Right atrium auricular region (tissue), 2 donors: ENCODE measurements at regions not wholly inside any gene's neighbourhood (a gene's known extent, or its start where the extent isn't known, plus 50 kb on each side); places are given as distances from the start of the nearest gene placed in this dataset.

Source experiments
- DNase-seq: peaks from one replicate; pipeline ENCODE4 v3.0.0-alpha.2; 2019; ENCODE audit warnings: low spot score
- H3K27ac ChIP-seq, 2 donors: fragments of 200-600 bp; sonication (generic); 1 replicate in 1 of 2; 2 replicates in 1 of 2; pipeline ENCODE4 v1.5.1; 2016 to 2019
- H3K27me3 ChIP-seq, 2 donors: fragments of 200-600 bp; sonication (generic); one replicate each; pipeline versions ENCODE4 v1.5.1 to v1.6.0; 2017 to 2019
- H3K36me3 ChIP-seq: fragments of 200-600 bp; sonication (generic); one replicate; pipeline ENCODE4 v1.5.1; 2016
- H3K4me1 ChIP-seq, 2 donors: fragments of 200-600 bp; sonication (generic); one replicate each; pipeline versions ENCODE4 v1.5.1 to v1.6.0; 2017 to 2019
- H3K4me3 ChIP-seq, 2 donors: fragments of 200-600 bp; sonication (generic); 1 replicate in 1 of 2; 2 replicates in 1 of 2; pipeline ENCODE4 v1.5.1; 2017 to 2019; ENCODE audit warnings: mild to moderate bottlenecking in 1 of 2, moderate library complexity in 1 of 2
- H3K9me3 ChIP-seq, 2 donors: fragments of 200-600 bp; sonication (generic); one replicate each; pipeline ENCODE4 v1.5.1; 2019
- CTCF ChIP-seq, 2 donors: fragments of 200-600 bp; sonication (generic); IDR thresholded peaks; one replicate each; pipeline ENCODE4 v1.5.1; 2019; ENCODE audit warnings: antibody characterized with exemption in 2 of 2

- no peaks in the 10 kb centered on the region for H3K9me3 ChIP-seq
- peaks cover 0 to 13% of the 10 kb centered on the region in 2 donors for H3K4me1 ChIP-seq
- no peaks in the 10 kb centered on the region for H3K36me3 ChIP-seq
- TF ChIP-seq CTCF (IDR thresholded peaks at IDR 0.05): no peak
- H3K27me3 ChIP-seq: no peaks in the 10 kb centered on the region
- H3K27ac ChIP-seq: peak overlapping the region; percentile 36 to 62
- DNase-seq: no peak
- no peak overlapping the region for H3K4me3 ChIP-seq
Observed at GRCh38 chr15:69891070-69891536, 206.6 kb downstream of the TLE3 start.

- DNase-seq: no peak
- no peak for TF ChIP-seq CTCF (IDR thresholded peaks at IDR 0.05)
- peaks cover 0 to 11% of the 10 kb centered on the region in 2 donors for H3K4me1 ChIP-seq
- H3K27me3 ChIP-seq: no peaks in the 10 kb centered on the region
- no peaks in the 10 kb centered on the region for H3K9me3 ChIP-seq
- no peaks in the 10 kb centered on the region for H3K36me3 ChIP-seq
- H3K27ac ChIP-seq: peak overlapping the region; percentile 36 to 62
- H3K4me3 ChIP-seq: no peak overlapping the region
Observed at GRCh38 chr15:69891606-69892005, 206.1 kb downstream of the TLE3 start.

- Histone ChIP-seq H3K9me3 (no peaks in the 10 kb centered on the region), H3K4me3 (no peak overlapping the region), H3K36me3 (no peaks in the 10 kb centered on the region), H3K27me3 (no peaks in the 10 kb centered on the region), H3K27ac (no peak overlapping the region), H3K4me1 (peaks cover 0 to 9% of the 10 kb centered on the region in 2 donors)
- no peak for DNase-seq
- TF ChIP-seq CTCF (IDR thresholded peaks at IDR 0.05): no peak
Observed at GRCh38 chr15:69892351-69892750, 205.4 kb downstream of the TLE3 start.

GRCh38 chr15:69893086-69893485 is 204.6 kb downstream of the TLE3 start:
- H3K4me1 ChIP-seq: peaks cover 0 to 9% of the 10 kb centered on the region in 2 donors
- H3K9me3 ChIP-seq: no peaks in the 10 kb centered on the region
- no peak for TF ChIP-seq CTCF (IDR thresholded peaks at IDR 0.05)
- no peak for DNase-seq
- no peaks in the 10 kb centered on the region for H3K36me3 ChIP-seq
- no peak overlapping the region for H3K4me3 ChIP-seq
- no peaks in the 10 kb centered on the region for H3K27me3 ChIP-seq
- no peak overlapping the region for H3K27ac ChIP-seq

- Histone ChIP-seq H3K9me3 (no peaks in the 10 kb centered on the region), H3K36me3 (no peaks in the 10 kb centered on the region), H3K27ac (no peak overlapping the region), H3K4me1 (peaks cover 0 to 9% of the 10 kb centered on the region in 2 donors), H3K4me3 (no peak overlapping the region), H3K27me3 (no peaks in the 10 kb centered on the region)
- DNase-seq: peak; percentile 74
- TF ChIP-seq CTCF (IDR thresholded peaks at IDR 0.05): no peak
Observed at GRCh38 chr15:69893863-69894262, 203.9 kb downstream of the TLE3 start.

GRCh38 chr15:69895202-69895601 is 202.5 kb downstream of the TLE3 start:
- H3K36me3 ChIP-seq: no peaks in the 10 kb centered on the region
- no peak overlapping the region for H3K27ac ChIP-seq
- H3K27me3 ChIP-seq: no peaks in the 10 kb centered on the region
- H3K4me3 ChIP-seq: no peak overlapping the region
- H3K4me1 ChIP-seq: peaks cover 0 to 9% of the 10 kb centered on the region in 2 donors
- no peak for TF ChIP-seq CTCF (IDR thresholded peaks at IDR 0.05)
- no peaks in the 10 kb centered on the region for H3K9me3 ChIP-seq
- no peak for DNase-seq
